Stimulated activated CD4-positive, alpha-beta T cell treated with anti-CD3 and anti-CD28 coated beads, Interleukin-12 subunit alpha, Interleukin-12 subunit beta, amount 100 ng/mL, for 4 hours (primary cell): ENCODE measurements at regions not wholly inside any gene's neighbourhood (a gene's known extent, or its start where the extent isn't known, plus 50 kb on each side); places are given as distances from the start of the nearest gene placed in this dataset.

Experiments
- DNase-seq: peaks from one replicate; pipeline ENCODE4 v3.0.0-alpha.2; 2020

- no peak for DNase-seq
Observed at GRCh38 chr12:24463375-24463774, 485.5 kb downstream of the BCAT1 start.

GRCh38 chr12:24462946-24463345, 486.0 kb downstream of the BCAT1 start:
- no peak for DNase-seq

- no peak for DNase-seq
Observed at GRCh38 chr12:24460506-24460905, 488.4 kb downstream of the BCAT1 start.

- DNase-seq, result no peak
Observed at GRCh38 chr12:24460099-24460498, 488.8 kb downstream of the BCAT1 start.

GRCh38 chr12:24455811-24456210, 493.1 kb downstream of the BCAT1 start:
- DNase-seq, result no peak

- DNase-seq, result no peak
Observed at GRCh38 chr12:24447678-24448077, 498.2 kb upstream of the SOX5 start.

GRCh38 chr12:24446287-24446686, 496.8 kb upstream of the SOX5 start:
- no peak for DNase-seq

- no peak for DNase-seq
Observed at GRCh38 chr12:24444634-24445033, 495.2 kb upstream of the SOX5 start.

- DNase-seq, result no peak
Observed at GRCh38 chr12:24441458-24441857, 492.0 kb upstream of the SOX5 start.

- DNase-seq, result no peak
Observed at GRCh38 chr12:24436667-24437066, 487.2 kb upstream of the SOX5 start.

GRCh38 chr12:24431872-24432271, 482.4 kb upstream of the SOX5 start:
- no peak for DNase-seq

GRCh38 chr12:24427776-24428175, 478.3 kb upstream of the SOX5 start:
- no peak for DNase-seq

- DNase-seq, result no peak
Observed at GRCh38 chr12:24425601-24425970, 476.1 kb upstream of the SOX5 start.

- DNase-seq, result no peak
Observed at GRCh38 chr12:24424889-24425600, 475.6 kb upstream of the SOX5 start.

- DNase-seq, result no peak
Observed at GRCh38 chr12:24424376-24424775, 474.9 kb upstream of the SOX5 start.

GRCh38 chr12:24423611-24424010, 474.1 kb upstream of the SOX5 start:
- DNase-seq, result no peak

GRCh38 chr12:24421759-24422158, 472.3 kb upstream of the SOX5 start:
- no peak for DNase-seq

- no peak for DNase-seq
Observed at GRCh38 chr12:24418157-24418556, 468.7 kb upstream of the SOX5 start.

GRCh38 chr12:24416423-24417109, 467.1 kb upstream of the SOX5 start:
- no peak for DNase-seq

- no peak for DNase-seq
Observed at GRCh38 chr12:24415934-24416333, 466.5 kb upstream of the SOX5 start.

- DNase-seq, result no peak
Observed at GRCh38 chr12:24414480-24414879, 465.0 kb upstream of the SOX5 start.

GRCh38 chr12:24411948-24412347, 462.5 kb upstream of the SOX5 start:
- no peak for DNase-seq

GRCh38 chr12:24409868-24410267, 460.4 kb upstream of the SOX5 start:
- no peak for DNase-seq

- no peak for DNase-seq
Observed at GRCh38 chr12:24408305-24408704, 458.8 kb upstream of the SOX5 start.

GRCh38 chr12:24407884-24408283, 458.4 kb upstream of the SOX5 start:
- DNase-seq, result no peak
